ENCODE measurements at regions not wholly inside any gene's neighbourhood (a gene's known extent, or its start where the extent isn't known, plus 50 kb on each side); places are given as distances from the start of the nearest gene placed in this dataset.

- Mint-ChIP-seq H3K27me3 (ENCODE audit: low read depth) (no peaks in the 10 kb centered on the region), H3K36me3 (ENCODE audit: insufficient read depth in 1 of 3, low read depth in 3 of 3) (no peaks in the 10 kb centered on the region), H3K9me3 (peaks cover 0 to 3% of the 10 kb centered on the region in 2 experiments; a peak in 1 of 5 replicates), H3K27ac (no peak overlapping the region), H3K4me3 (no peak overlapping the region), H3K4me1 (peaks cover 8 to 9% of the 10 kb centered on the region in 2 experiments)
- H3K23ac ChIP-seq (ENCODE audit: insufficient read length, low read depth, low read length), result no peak overlapping the region
- no peak overlapping the region for H3K4me2 ChIP-seq (ENCODE audit: insufficient read depth, insufficient read length, low read length)
- TF ChIP-seq, protein P1, sequence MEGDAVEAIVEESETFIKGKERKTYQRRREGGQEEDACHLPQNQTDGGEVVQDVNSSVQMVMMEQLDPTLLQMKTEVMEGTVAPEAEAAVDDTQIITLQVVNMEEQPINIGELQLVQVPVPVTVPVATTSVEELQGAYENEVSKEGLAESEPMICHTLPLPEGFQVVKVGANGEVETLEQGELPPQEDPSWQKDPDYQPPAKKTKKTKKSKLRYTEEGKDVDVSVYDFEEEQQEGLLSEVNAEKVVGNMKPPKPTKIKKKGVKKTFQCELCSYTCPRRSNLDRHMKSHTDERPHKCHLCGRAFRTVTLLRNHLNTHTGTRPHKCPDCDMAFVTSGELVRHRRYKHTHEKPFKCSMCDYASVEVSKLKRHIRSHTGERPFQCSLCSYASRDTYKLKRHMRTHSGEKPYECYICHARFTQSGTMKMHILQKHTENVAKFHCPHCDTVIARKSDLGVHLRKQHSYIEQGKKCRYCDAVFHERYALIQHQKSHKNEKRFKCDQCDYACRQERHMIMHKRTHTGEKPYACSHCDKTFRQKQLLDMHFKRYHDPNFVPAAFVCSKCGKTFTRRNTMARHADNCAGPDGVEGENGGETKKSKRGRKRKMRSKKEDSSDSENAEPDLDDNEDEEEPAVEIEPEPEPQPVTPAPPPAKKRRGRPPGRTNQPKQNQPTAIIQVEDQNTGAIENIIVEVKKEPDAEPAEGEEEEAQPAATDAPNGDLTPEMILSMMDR (conservative IDR thresholded peaks at IDR 0.05), result no peak
- no peak overlapping the region for H3K56ac ChIP-seq (ENCODE audit: insufficient read length, low read depth, low read length)
- no peaks in the 10 kb centered on the region for H3K79me2 ChIP-seq (ENCODE audit: insufficient read depth, low read length)
- H4K8ac ChIP-seq (replicated peaks; ENCODE audit: insufficient read length, low read depth, low read length), result no peak overlapping the region
- no peak overlapping the region for H2BK12ac ChIP-seq (ENCODE audit: insufficient read length, low read depth, low read length)
- DNase-seq, result no peak
- no peak overlapping the region for H4K91ac ChIP-seq (ENCODE audit: insufficient read length, low read depth, low read length)
- H2BK120ac ChIP-seq (ENCODE audit: low read depth, low read length, poor library complexity, severe bottlenecking), result no peak overlapping the region
- no peak overlapping the region for H2BK15ac ChIP-seq (ENCODE audit: low read depth, low read length)
- H3K27me3 ChIP-seq (ENCODE audit: insufficient read depth, low read length), result no peaks in the 10 kb centered on the region
- WGBS (ENCODE audit: extremely low coverage, insufficient read length, low lambda C conversion rate), result no CpG with 5 or more reads among the region's 2 CpGs
- H3K23me2 ChIP-seq (ENCODE audit: insufficient read length, low read depth, low read length, poor library complexity, severe bottlenecking), result no peaks in the 10 kb centered on the region
- H3T11ph ChIP-seq (ENCODE audit: low read length), result no peak overlapping the region
- no peak overlapping the region for H2AFZ ChIP-seq (ENCODE audit: low read length)
- H3K18ac ChIP-seq (ENCODE audit: insufficient read length, low read depth, low read length), result no peak overlapping the region
- no peak overlapping the region for H2BK5ac ChIP-seq (ENCODE audit: insufficient read length, low read length)
- no peak overlapping the region for H3K14ac ChIP-seq (ENCODE audit: insufficient read depth, low read length)
- no peak overlapping the region for H3K9ac ChIP-seq (ENCODE audit: extremely low read depth, insufficient read length, low read length)
- no peaks in the 10 kb centered on the region for H3K9me3 ChIP-seq (ENCODE audit: control insufficient read depth, low read depth, low read length)
- H4K5ac ChIP-seq (ENCODE audit: insufficient read length, low read depth, low read length), result no peak overlapping the region
- H2BK20ac ChIP-seq (ENCODE audit: low read depth, low read length, poor library complexity, severe bottlenecking), result no peak overlapping the region
- H3K27ac ChIP-seq (ENCODE audit: insufficient read length, low read depth, low read length), result no peak overlapping the region
- no peaks in the 10 kb centered on the region for H3K4me1 ChIP-seq (ENCODE audit: insufficient read depth, low read length)
- H3K79me1 ChIP-seq (ENCODE audit: insufficient read depth, low read depth, low read length, poor library complexity, severe bottlenecking), result no peaks in the 10 kb centered on the region
- H4K20me1 ChIP-seq (ENCODE audit: control insufficient read depth, insufficient read depth, insufficient read length), result no peaks in the 10 kb centered on the region
- no peak overlapping the region for H3K4ac ChIP-seq (ENCODE audit: low read depth, low read length)
- H2AK5ac ChIP-seq (ENCODE audit: insufficient read length, low read length), result no peak overlapping the region
Observed at GRCh38 chr3:73917643-73918042, 292.9 kb upstream of the PDZRN3 start.

Measured in H9 (cell line).